ENCODE measurements at regions not wholly inside any gene's neighbourhood (a gene's known extent, or its start where the extent isn't known, plus 50 kb on each side); places are given as distances from the start of the nearest gene placed in this dataset.

- Mint-ChIP-seq H3K4me1 (ENCODE audit: low read depth) (no peaks in the 10 kb centered on the region), H3K9me3 (ENCODE audit: low read depth) (peaks cover 14% of the 10 kb centered on the region), H3K27me3 (ENCODE audit: low read depth) (peaks cover 19% of the 10 kb centered on the region), H3K36me3 (ENCODE audit: low read depth) (peaks cover 3% of the 10 kb centered on the region), H3K4me3 (ENCODE audit: unreplicated experiment) (no peak overlapping the region), H3K27ac (ENCODE audit: unreplicated experiment) (no peak overlapping the region)
- TF ChIP-seq, protein P1, sequence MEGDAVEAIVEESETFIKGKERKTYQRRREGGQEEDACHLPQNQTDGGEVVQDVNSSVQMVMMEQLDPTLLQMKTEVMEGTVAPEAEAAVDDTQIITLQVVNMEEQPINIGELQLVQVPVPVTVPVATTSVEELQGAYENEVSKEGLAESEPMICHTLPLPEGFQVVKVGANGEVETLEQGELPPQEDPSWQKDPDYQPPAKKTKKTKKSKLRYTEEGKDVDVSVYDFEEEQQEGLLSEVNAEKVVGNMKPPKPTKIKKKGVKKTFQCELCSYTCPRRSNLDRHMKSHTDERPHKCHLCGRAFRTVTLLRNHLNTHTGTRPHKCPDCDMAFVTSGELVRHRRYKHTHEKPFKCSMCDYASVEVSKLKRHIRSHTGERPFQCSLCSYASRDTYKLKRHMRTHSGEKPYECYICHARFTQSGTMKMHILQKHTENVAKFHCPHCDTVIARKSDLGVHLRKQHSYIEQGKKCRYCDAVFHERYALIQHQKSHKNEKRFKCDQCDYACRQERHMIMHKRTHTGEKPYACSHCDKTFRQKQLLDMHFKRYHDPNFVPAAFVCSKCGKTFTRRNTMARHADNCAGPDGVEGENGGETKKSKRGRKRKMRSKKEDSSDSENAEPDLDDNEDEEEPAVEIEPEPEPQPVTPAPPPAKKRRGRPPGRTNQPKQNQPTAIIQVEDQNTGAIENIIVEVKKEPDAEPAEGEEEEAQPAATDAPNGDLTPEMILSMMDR (IDR thresholded peaks at IDR 0.05), result no peak
- no peak for DNase-seq (ENCODE audit: low spot score)
Observed at GRCh38 chr1:221125976-221126375, 246.7 kb downstream of the HLX start.

DNA sequence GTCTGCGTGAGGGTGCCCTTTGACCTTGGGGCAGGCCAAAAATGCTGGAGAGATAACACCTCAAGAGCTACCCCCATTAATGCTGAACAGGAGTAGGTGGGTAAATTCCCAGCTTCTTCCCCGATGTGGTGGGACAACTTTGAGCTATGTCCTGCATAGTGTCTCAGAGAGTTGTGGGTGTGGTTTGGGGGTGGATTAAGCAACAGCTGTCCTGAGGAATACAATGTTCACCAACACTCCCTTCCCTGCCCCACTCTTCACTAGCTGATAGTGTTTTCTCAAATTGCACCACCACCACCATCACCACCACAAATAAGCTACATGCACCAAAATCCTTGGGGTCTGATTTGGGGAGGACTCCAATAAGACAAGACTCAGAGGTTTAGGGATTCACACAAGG is 258.4 kb downstream of the HLX start:
- Mint-ChIP-seq H3K27me3 (ENCODE audit: low read depth) (peaks cover 8% of the 10 kb centered on the region), H3K36me3 (ENCODE audit: low read depth) (no peaks in the 10 kb centered on the region), H3K4me1 (ENCODE audit: low read depth) (peaks cover 5% of the 10 kb centered on the region), H3K27ac (ENCODE audit: unreplicated experiment) (no peak overlapping the region), H3K4me3 (ENCODE audit: unreplicated experiment) (no peak overlapping the region), H3K9me3 (ENCODE audit: low read depth) (no peaks in the 10 kb centered on the region)
- DNase-seq (ENCODE audit: low spot score), result no peak
- TF ChIP-seq, protein P1 (IDR thresholded peaks at IDR 0.05), result no peak

DNA sequence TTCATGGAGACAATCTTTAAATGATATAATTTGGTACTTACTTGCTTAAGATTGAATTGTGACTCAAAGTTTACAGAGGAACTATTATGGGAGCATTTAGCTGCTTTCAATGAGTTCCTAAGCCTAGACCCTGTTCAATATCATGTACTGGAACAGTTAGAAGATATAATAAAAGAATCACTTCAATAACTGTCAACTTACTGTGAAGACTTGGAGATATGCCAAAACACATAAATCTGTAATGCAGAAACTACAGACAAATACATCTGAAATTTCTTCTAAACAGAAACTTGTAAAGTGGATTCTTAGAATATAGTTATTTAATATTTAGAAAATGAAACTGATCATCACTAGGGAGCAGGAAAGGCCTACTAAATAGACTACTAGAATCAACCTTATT is 259.3 kb downstream of the HLX start:
- TF ChIP-seq, protein P1 (IDR thresholded peaks at IDR 0.05), result no peak
- no peak for DNase-seq (ENCODE audit: low spot score)

DNA sequence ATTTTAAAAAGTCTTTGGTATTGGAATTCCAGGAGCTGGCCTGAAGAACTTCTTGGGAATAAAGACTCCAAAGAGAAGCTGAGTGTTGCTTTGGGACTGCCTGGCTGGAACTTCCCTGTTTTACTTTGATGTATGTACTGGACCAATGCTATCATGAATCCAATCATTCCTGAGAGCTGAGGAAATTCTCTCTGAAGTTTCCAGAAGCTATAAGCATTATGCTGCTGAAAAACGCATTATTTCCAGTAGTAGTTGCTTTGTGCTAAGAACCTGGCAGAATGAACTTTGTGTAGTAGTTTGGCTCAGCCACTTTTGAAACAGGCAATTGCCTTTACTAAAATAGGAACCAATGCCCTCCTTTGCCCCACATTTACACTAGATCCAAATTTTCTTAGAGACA is 260.7 kb downstream of the HLX start:
- H3K9me3 Mint-ChIP-seq (ENCODE audit: low read depth), result no peaks in the 10 kb centered on the region
- H3K4me3 Mint-ChIP-seq (ENCODE audit: unreplicated experiment), result no peak overlapping the region
- H3K36me3 Mint-ChIP-seq (ENCODE audit: low read depth), result no peaks in the 10 kb centered on the region
- DNase-seq (ENCODE audit: low spot score), result no peak
- H3K27me3 Mint-ChIP-seq (ENCODE audit: low read depth), result peaks cover 3% of the 10 kb centered on the region
- peaks cover 9% of the 10 kb centered on the region for H3K4me1 Mint-ChIP-seq (ENCODE audit: low read depth)
- H3K27ac Mint-ChIP-seq (ENCODE audit: unreplicated experiment), result no peak overlapping the region
- TF ChIP-seq, protein P1 (IDR thresholded peaks at IDR 0.05), result no peak

More for the DNA sequence above, 259.3 kb downstream of the HLX start:
- Mint-ChIP-seq H3K27me3 (ENCODE audit: low read depth) (peaks cover 4% of the 10 kb centered on the region), H3K4me1 (ENCODE audit: low read depth) (peaks cover 9% of the 10 kb centered on the region), H3K36me3 (ENCODE audit: low read depth) (no peaks in the 10 kb centered on the region), H3K27ac (ENCODE audit: unreplicated experiment) (no peak overlapping the region), H3K9me3 (ENCODE audit: low read depth) (no peaks in the 10 kb centered on the region), H3K4me3 (ENCODE audit: unreplicated experiment) (no peak overlapping the region)

DNA sequence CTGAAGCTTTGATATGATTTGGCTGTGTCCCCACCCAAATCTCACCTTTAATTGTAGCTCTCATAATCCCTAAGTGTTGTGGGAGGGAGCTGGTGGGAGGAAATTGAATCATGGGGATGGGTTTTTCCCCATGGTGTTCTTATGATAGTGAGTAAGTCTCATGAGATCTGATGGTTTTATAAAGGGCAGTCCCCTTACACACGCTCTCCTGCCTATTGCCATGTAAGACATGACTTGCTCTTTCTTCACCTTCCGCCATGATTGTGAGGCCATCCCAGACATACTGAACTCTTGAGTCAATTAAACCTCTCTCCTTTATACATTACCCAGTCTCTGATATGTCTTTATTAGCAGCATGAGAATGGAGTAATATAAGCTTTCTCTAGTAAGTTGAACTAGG is 261.9 kb downstream of the HLX start:
- no peak for DNase-seq (ENCODE audit: low spot score)
- Mint-ChIP-seq H3K27me3 (ENCODE audit: low read depth) (peaks cover 8% of the 10 kb centered on the region), H3K36me3 (ENCODE audit: low read depth) (peaks cover 1% of the 10 kb centered on the region), H3K9me3 (ENCODE audit: low read depth) (peaks cover 3% of the 10 kb centered on the region), H3K4me3 (ENCODE audit: unreplicated experiment) (no peak overlapping the region), H3K4me1 (ENCODE audit: low read depth) (peaks cover 9% of the 10 kb centered on the region), H3K27ac (ENCODE audit: unreplicated experiment) (no peak overlapping the region)
- TF ChIP-seq, protein P1 (IDR thresholded peaks at IDR 0.05), result no peak
